Keratinocyte (primary cell): ENCODE measurements at regions not wholly inside any gene's neighbourhood (a gene's known extent, or its start where the extent isn't known, plus 50 kb on each side); places are given as distances from the start of the nearest gene placed in this dataset.
"Not testable (repeated sequence)": the region's sequence is repeated elsewhere in the genome, so short reads cannot be mapped to it uniquely, and the experiment has no call there.

Source experiments
- DNase-seq: peaks from one replicate; pipeline ENCODE4 v3.0.0-alpha.2; 2011; ENCODE audit warnings: low read depth, missing footprints, low spot score
- FAIRE-seq: peaks from 2 replicates; lab custom pipeline; 2011; peaks lifted over from hg19 to GRCh38; lab: Jason Lieb, UNC
- H2AFZ ChIP-seq: 2 replicates; pipeline ENCODE4 v1.6.0; 2012; ENCODE audit warnings: low read length, control low read depth, inconsistent platforms; ENCODE audit not compliant: control insufficient read depth
- H3K27ac ChIP-seq: 2 replicates; pipeline ENCODE4 v1.5.1; 2011; ENCODE audit warnings: low read length; ENCODE audit not compliant: control insufficient read depth, insufficient read depth
- H3K27me3 ChIP-seq: 3 replicates; pipeline ENCODE4 v1.6.0; 2011; ENCODE audit warnings: low read length; ENCODE audit not compliant: control insufficient read depth, insufficient read depth; ENCODE audit errors: extremely low read depth
- H3K36me3 ChIP-seq, 2 experiments: 2 replicates in 1 of 2; 3 replicates in 1 of 2; pipeline ENCODE4 v1.5.1; 2011; ENCODE audit warnings: low read length in 2 of 2, mild to moderate bottlenecking in 1 of 2; ENCODE audit not compliant: control insufficient read depth in 2 of 2, insufficient read depth in 2 of 2; ENCODE audit errors: extremely low read depth in 1 of 2
- H3K4me1 ChIP-seq: 3 replicates; pipeline ENCODE4 v1.5.1; 2011; ENCODE audit warnings: low read length; ENCODE audit not compliant: control insufficient read depth, insufficient read depth; ENCODE audit errors: extremely low read depth
- H3K4me2 ChIP-seq: 3 replicates; pipeline ENCODE4 v1.6.0; 2011; ENCODE audit warnings: low read depth, low read length; ENCODE audit not compliant: control insufficient read depth, insufficient read depth; ENCODE audit errors: extremely low read depth
- H3K4me3 ChIP-seq, 3 experiments: fragments of 200-600 bp in 1 of 3; sonication (generic) in 1 of 3; 2 replicates in 2 of 3; 3 replicates in 1 of 3; pipeline ENCODE4 v1.5.1; 2011 to 2016; ENCODE audit warnings: low read length in 3 of 3, mild to moderate bottlenecking in 3 of 3, control low read depth in 2 of 3, inconsistent platforms in 1 of 3, low read depth in 1 of 3, mixed read lengths in 1 of 3, mixed run types in 1 of 3, moderate library complexity in 1 of 3; ENCODE audit not compliant: control insufficient read depth in 2 of 3, insufficient read depth in 2 of 3; ENCODE audit errors: extremely low read depth in 1 of 3
- H3K79me2 ChIP-seq: 2 replicates; pipeline ENCODE4 v1.6.0; 2012; ENCODE audit warnings: low read length; ENCODE audit not compliant: control insufficient read depth, insufficient read depth
- H3K9ac ChIP-seq: 3 replicates; pipeline ENCODE4 v1.6.0; 2011; ENCODE audit warnings: low read length; ENCODE audit not compliant: control insufficient read depth, insufficient read depth; ENCODE audit errors: extremely low read depth
- H3K9me1 ChIP-seq: 3 replicates; pipeline ENCODE4 v1.6.0; 2011; ENCODE audit warnings: low read length; ENCODE audit not compliant: control insufficient read depth, insufficient read depth; ENCODE audit errors: extremely low read depth
- H3K9me3 ChIP-seq: 2 replicates; pipeline ENCODE4 v1.5.1; 2012; ENCODE audit warnings: low read depth, low read length; ENCODE audit not compliant: control insufficient read depth
- H4K20me1 ChIP-seq: 3 replicates; pipeline ENCODE4 v1.6.0; 2011; ENCODE audit warnings: low read length; ENCODE audit not compliant: control insufficient read depth, insufficient read depth; ENCODE audit errors: extremely low read depth
- CTCF ChIP-seq, 3 experiments: IDR thresholded peaks in 1 of 3; conservative IDR thresholded peaks in 1 of 3; optimal IDR thresholded peaks in 1 of 3; 2 replicates in 2 of 3; 3 replicates in 1 of 3; pipeline versions ENCODE3 to v1.5.1; 2011; ENCODE audit warnings: low read length in 3 of 3, mild to moderate bottlenecking in 3 of 3, moderate library complexity in 2 of 3, control low read depth in 1 of 3, inconsistent platforms in 1 of 3; ENCODE audit not compliant: insufficient read depth in 2 of 3; ENCODE audit errors: extremely low read depth in 1 of 3
- EZH2 ChIP-seq: IDR thresholded peaks from one replicate; pipeline ENCODE4 v1.6.1; 2012; ENCODE audit warnings: inconsistent platforms, mild to moderate bottlenecking, low read length, moderate library complexity
- dilution Hi-C: fragments of 300-500 bp; cut with MboI; formaldehyde crosslinking; loops from one replicate; pipeline ENCODE4 v1.7.0; 2020; ENCODE audit warnings: low sequenced_read_pairs; ENCODE audit not compliant: extremely low pct_ligation_motif_present

GRCh38 chr6:57974653-57975052 lies 657.2 kb downstream of the PRIM2 start:
- FAIRE-seq, result no peak

GRCh38 chr6:57975127-57975526 lies 657.7 kb downstream of the PRIM2 start:
- FAIRE-seq, DNase-seq, H3K79me2 ChIP-seq, H3K9me3 ChIP-seq, H3K27ac ChIP-seq, H3K9me1 ChIP-seq, H3K4me2 ChIP-seq, H2AFZ ChIP-seq, H3K4me1 ChIP-seq, dilution Hi-C loops, H3K27me3 ChIP-seq, H3K4me3 ChIP-seq, H3K9ac ChIP-seq, H3K36me3 ChIP-seq, H4K20me1 ChIP-seq: not testable (repeated sequence)

More at GRCh38 chr6:57974653-57975052, 657.2 kb downstream of the PRIM2 start:
- Histone ChIP-seq H3K9me1 (no peaks in the 10 kb centered on the region), H3K79me2 (no peaks in the 10 kb centered on the region), H3K9me3 (no peaks in the 10 kb centered on the region), H3K4me1 (no peaks in the 10 kb centered on the region), H3K4me2 (no peak overlapping the region), H3K9ac (no peak overlapping the region), H3K36me3 (no peaks in the 10 kb centered on the region), H4K20me1 (no peaks in the 10 kb centered on the region), H3K4me3 (no peak overlapping the region), H3K27ac (no peak overlapping the region), H3K27me3 (no peaks in the 10 kb centered on the region), H2AFZ (no peak overlapping the region)
- dilution Hi-C loops, result no loop called here
- TF ChIP-seq EZH2 (no peak), CTCF (optimal IDR thresholded peaks at IDR 0.05 in 1 of 3, IDR thresholded peaks at IDR 0.05 in 1 of 3, conservative IDR thresholded peaks at IDR 0.05 in 1 of 3; ENCODE audit: extremely low read depth in 1 of 3, insufficient read depth in 2 of 3, low read length in 3 of 3) (no peak)
- no peak for DNase-seq

- dilution Hi-C loops, result not testable (repeated sequence)
Measured at GRCh38 chr6:57976371-57976770, 658.9 kb downstream of the PRIM2 start.

GRCh38 chr6:57983603-57984002 lies 666.2 kb downstream of the PRIM2 start:
- H3K27ac ChIP-seq, H3K36me3 ChIP-seq, H3K4me2 ChIP-seq, H3K27me3 ChIP-seq, H3K9ac ChIP-seq, H3K4me3 ChIP-seq, FAIRE-seq, DNase-seq, dilution Hi-C loops, H3K9me1 ChIP-seq, H3K4me1 ChIP-seq, H2AFZ ChIP-seq, H3K9me3 ChIP-seq, H4K20me1 ChIP-seq, H3K79me2 ChIP-seq: not testable (repeated sequence)

More at GRCh38 chr6:57976371-57976770, 658.9 kb downstream of the PRIM2 start:
- not testable (repeated sequence) for H3K9me3 ChIP-seq, H3K9ac ChIP-seq, DNase-seq, H3K9me1 ChIP-seq, H3K36me3 ChIP-seq, H3K4me3 ChIP-seq, H4K20me1 ChIP-seq, H2AFZ ChIP-seq, H3K4me2 ChIP-seq, H3K27me3 ChIP-seq, H3K27ac ChIP-seq, H3K79me2 ChIP-seq, H3K4me1 ChIP-seq, FAIRE-seq
